Transverse colon (tissue), 4 donors: ENCODE measurements at regions not wholly inside any gene's neighbourhood (a gene's known extent, or its start where the extent isn't known, plus 50 kb on each side); places are given as distances from the start of the nearest gene placed in this dataset.

Source experiments
- DNase-seq: peaks from one replicate; pipeline ENCODE4 v3.0.0-alpha.2; 2019
- H3K27ac ChIP-seq, 4 donors: fragments of 200-600 bp; sonication (generic); 2 replicates each; pipeline ENCODE4 v1.5.1; 2016 to 2018; ENCODE audit warnings: inconsistent platforms in 4 of 4
- H3K27me3 ChIP-seq: fragments of 200-600 bp; sonication (generic); 2 replicates; pipeline ENCODE4 v1.5.1; 2017; ENCODE audit warnings: inconsistent platforms
- H3K36me3 ChIP-seq, 4 donors: fragments of 200-600 bp; sonication (generic); 2 replicates each; pipeline ENCODE4 v1.5.1; 2017 to 2019; ENCODE audit warnings: inconsistent platforms in 4 of 4
- H3K4me1 ChIP-seq, 4 donors: fragments of 200-600 bp; sonication (generic); 2 replicates each; pipeline ENCODE4 v1.5.1; 2017 to 2020; ENCODE audit warnings: inconsistent platforms in 4 of 4
- H3K4me3 ChIP-seq, 4 donors: fragments of 200-600 bp; sonication (generic); 1 replicate in 1 of 4; 2 replicates in 3 of 4; pipeline versions ENCODE4 v1.5.1 to v1.6.1; 2017 to 2019; ENCODE audit warnings: inconsistent platforms in 4 of 4
- H3K9me3 ChIP-seq, 2 donors: fragments of 200-600 bp; sonication (generic); 2 replicates each; pipeline ENCODE4 v1.5.1; 2017 to 2019; ENCODE audit warnings: inconsistent platforms in 2 of 2
- EP300 ChIP-seq: sonication (generic); formaldehyde crosslinking; IDR thresholded peaks from one replicate; pipeline ENCODE4 v1.6.1; 2017; ENCODE audit warnings: antibody characterized with exemption, low read depth
- POLR2A ChIP-seq: fragments of 450-650 bp; IDR thresholded peaks from one replicate; pipeline ENCODE4 v1.6.1; 2016; ENCODE audit warnings: antibody characterized with exemption, mild to moderate bottlenecking, moderate library complexity
- POLR2AphosphoS5 ChIP-seq, 3 donors: sonication (generic); formaldehyde crosslinking; IDR thresholded peaks; one replicate each; pipeline ENCODE4 v1.6.1; 2016; ENCODE audit warnings: antibody characterized with exemption in 3 of 3
- WGBS, 2 donors: methylation state at CpG; one replicate each; pipeline ENCODE4 v1.1.5; 2018; ENCODE audit warnings: low coverage in 1 of 2; 5-methylcytosine and 5-hydroxymethylcytosine counted together
- in situ Hi-C, 4 donors: fragments of 200-750 bp; cut with MboI; loops; one replicate each; pipeline versions ENCODE4 v1.15.0 to v1.15.1; 2017; ENCODE audit warnings: low sequenced_read_pairs in 3 of 4, low pct_ligation_motif_present in 1 of 4, low pct_unique_long_range_greater_than_20kb in 1 of 4
- intact Hi-C: fragments of 100-400 bp; cut with DNase I; formaldehyde crosslinking; loops from one replicate; pipeline ENCODE4 v1.15.1; 2023; ENCODE audit warnings: low total_unique reads
- TF ChIP-seq, protein P1 (sequence below), 5 experiments: fragments of 200-600 bp in 3 of 5; fragments of 450-650 bp in 2 of 5; sonication (generic) in 3 of 5; IDR thresholded peaks; 1 replicate in 2 of 5; 2 replicates in 3 of 5; pipeline ENCODE4 v1.5.1; 2016 to 2017; ENCODE audit warnings: antibody characterized with exemption in 5 of 5, inconsistent platforms in 3 of 5, mild to moderate bottlenecking in 2 of 5, moderate library complexity in 1 of 5

DNA sequence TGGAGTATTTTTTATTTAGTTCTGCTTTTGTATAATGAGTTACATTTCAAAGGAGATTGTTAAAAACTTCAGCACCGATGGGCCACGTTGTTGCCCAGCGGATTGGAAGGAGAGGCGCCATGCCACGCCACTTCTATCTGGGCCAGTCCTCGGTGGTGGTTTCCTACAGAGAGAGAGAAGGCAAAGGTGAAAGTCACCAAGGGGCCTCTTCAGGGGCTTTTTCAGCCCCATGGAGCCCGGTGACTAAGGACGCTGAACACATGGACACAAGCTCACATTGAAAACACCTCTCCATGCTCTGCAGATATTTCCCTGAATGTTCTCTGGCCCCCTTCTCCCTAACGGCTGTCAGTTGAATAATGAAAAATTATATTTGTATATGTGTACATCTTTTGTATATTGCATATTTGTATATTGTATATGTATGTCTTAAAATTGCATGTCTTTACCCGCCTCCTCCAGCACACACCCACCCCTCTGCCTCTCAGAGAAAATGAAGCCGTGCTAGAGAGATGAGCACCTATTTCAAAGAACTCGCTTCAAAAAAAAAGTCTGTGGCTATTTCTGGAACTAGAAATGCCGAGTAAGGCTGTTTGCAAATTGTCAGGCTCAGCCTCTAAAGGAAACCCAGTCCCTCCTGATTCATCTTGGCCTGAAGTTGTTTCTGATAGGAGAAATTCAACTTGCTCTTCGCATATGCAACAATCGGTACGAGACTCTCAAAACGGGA lies 91.9 kb upstream of the CDH4 start:
- DNase-seq: no peak
- intact Hi-C loops: no loop called here
- in situ Hi-C loops: no loop called here
- H3K9me3 ChIP-seq: no peaks in the 10 kb centered on the region
- H3K27me3 ChIP-seq: no peaks in the 10 kb centered on the region
- no peak overlapping the region for H3K4me3 ChIP-seq
- H3K36me3 ChIP-seq: no peaks in the 10 kb centered on the region
- TF ChIP-seq EP300: no peak
- no peak for TF ChIP-seq POLR2A
- TF ChIP-seq, protein P1, sequence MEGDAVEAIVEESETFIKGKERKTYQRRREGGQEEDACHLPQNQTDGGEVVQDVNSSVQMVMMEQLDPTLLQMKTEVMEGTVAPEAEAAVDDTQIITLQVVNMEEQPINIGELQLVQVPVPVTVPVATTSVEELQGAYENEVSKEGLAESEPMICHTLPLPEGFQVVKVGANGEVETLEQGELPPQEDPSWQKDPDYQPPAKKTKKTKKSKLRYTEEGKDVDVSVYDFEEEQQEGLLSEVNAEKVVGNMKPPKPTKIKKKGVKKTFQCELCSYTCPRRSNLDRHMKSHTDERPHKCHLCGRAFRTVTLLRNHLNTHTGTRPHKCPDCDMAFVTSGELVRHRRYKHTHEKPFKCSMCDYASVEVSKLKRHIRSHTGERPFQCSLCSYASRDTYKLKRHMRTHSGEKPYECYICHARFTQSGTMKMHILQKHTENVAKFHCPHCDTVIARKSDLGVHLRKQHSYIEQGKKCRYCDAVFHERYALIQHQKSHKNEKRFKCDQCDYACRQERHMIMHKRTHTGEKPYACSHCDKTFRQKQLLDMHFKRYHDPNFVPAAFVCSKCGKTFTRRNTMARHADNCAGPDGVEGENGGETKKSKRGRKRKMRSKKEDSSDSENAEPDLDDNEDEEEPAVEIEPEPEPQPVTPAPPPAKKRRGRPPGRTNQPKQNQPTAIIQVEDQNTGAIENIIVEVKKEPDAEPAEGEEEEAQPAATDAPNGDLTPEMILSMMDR (IDR thresholded peaks at IDR 0.05): no peak
- TF ChIP-seq POLR2AphosphoS5 (IDR thresholded peaks at IDR 0.05): no peak
- H3K27ac ChIP-seq: no peak overlapping the region
- H3K4me1 ChIP-seq: no peaks in the 10 kb centered on the region
- WGBS, 2 donors: 52 to 80% methylated on average over 15 to 17 of the region's 17 CpGs

DNA sequence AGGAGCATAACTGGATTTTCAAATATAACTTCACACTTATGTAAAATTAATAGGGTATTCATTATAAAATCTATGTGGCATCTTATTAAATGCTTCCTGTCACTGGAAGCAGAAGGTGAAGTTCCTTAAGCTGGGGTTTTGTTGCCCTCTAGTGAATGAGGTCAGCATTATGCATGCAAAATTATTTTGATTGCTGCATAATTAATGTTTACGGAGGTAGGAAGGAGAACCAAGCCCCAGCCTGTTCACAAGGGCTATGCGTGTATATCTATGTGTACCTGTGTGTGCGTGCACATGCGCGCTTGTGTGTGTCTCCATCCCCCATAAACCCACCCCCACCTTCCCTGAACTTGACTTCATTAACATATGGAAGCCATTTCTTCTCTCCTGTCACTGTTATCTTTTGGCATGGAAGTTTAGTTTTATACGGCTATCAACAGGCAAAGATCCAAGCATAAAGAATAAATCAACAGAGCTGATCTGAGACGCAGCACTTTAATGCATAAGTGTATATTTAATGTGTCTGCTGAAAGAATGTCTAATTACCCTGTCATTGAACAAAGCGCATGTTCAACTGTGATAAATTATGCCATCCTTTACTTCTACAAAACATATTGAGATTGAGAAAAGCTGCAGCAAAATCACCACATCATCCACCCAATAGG lies 90.2 kb upstream of the CDH4 start:
- Histone ChIP-seq H3K27ac (no peak overlapping the region), H3K4me3 (no peak overlapping the region), H3K27me3 (no peaks in the 10 kb centered on the region), H3K9me3 (no peaks in the 10 kb centered on the region), H3K36me3 (no peaks in the 10 kb centered on the region), H3K4me1 (no peaks in the 10 kb centered on the region)
- TF ChIP-seq, protein P1 (IDR thresholded peaks at IDR 0.05): no peak
- TF ChIP-seq POLR2A (no peak), EP300 (no peak), POLR2AphosphoS5 (IDR thresholded peaks at IDR 0.05) (no peak)
- in situ Hi-C loops (no loop called here), intact Hi-C loops (no loop called here)
- 66 to 83% methylated on average over 1 to 8 of the region's 8 CpGs for WGBS, 2 donors
- no peak for DNase-seq

DNA sequence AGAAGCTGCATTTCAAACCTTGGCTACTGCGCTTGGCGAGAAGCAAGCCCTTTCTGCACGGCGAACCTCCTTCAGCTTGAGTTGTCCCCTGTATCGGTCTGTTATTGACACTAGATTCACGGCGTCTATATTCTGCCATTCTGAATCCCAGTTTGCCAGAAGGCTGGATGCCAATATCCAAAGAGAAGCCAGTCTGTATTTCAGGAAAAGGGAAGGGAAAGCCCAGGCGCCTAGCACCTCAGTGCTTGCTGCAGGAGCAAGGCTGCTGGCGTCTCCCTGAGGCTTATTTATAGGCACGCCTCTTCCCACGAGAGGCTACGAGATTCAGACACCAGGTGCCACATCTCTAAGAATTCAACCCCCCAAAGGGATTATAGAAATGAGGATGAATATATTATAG lies 89.6 kb upstream of the CDH4 start:
- DNase-seq: no peak
- Histone ChIP-seq H3K36me3 (no peaks in the 10 kb centered on the region), H3K4me3 (no peak overlapping the region), H3K4me1 (no peaks in the 10 kb centered on the region), H3K9me3 (no peaks in the 10 kb centered on the region), H3K27ac (no peak overlapping the region), H3K27me3 (no peaks in the 10 kb centered on the region)
- 39 to 78% methylated on average over 5 to 12 of the region's 12 CpGs for WGBS, 2 donors
- in situ Hi-C loops (no loop called here), intact Hi-C loops (no loop called here)
- TF ChIP-seq, protein P1 (IDR thresholded peaks at IDR 0.05): no peak
- TF ChIP-seq POLR2A (no peak), POLR2AphosphoS5 (IDR thresholded peaks at IDR 0.05) (no peak), EP300 (no peak)

DNA sequence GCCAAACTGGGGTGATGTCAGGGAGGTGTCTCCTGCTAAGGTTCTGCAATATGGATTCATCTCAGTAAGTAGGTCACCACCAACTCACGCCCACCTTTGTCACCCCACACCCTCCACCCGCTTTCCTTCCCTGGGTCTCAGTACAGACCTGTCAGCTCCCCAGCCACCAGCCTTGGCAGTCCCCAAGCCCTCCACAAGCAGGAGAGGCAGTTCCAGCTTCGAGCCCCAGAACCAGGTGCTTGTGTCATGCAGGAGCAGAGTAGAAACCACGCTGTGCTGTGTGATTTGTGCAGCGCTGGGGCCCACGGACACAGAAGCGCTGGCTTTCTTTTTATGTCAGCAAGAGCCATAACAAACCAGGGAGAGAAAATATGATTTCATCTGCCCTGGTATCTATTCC lies 89.0 kb upstream of the CDH4 start:
- in situ Hi-C loops: no loop called here
- no peaks in the 10 kb centered on the region for H3K36me3 ChIP-seq
- TF ChIP-seq POLR2A (no peak), EP300 (no peak), POLR2AphosphoS5 (IDR thresholded peaks at IDR 0.05) (no peak)
- TF ChIP-seq, protein P1 (IDR thresholded peaks at IDR 0.05): no peak
- intact Hi-C loops: no loop called here
- no peaks in the 10 kb centered on the region for H3K4me1 ChIP-seq
- no peak overlapping the region for H3K4me3 ChIP-seq
- H3K27ac ChIP-seq: no peak overlapping the region
- H3K9me3 ChIP-seq: no peaks in the 10 kb centered on the region
- no peaks in the 10 kb centered on the region for H3K27me3 ChIP-seq
- DNase-seq: no peak
- WGBS, 2 donors: 71% methylated on average over 7 of the region's 7 CpGs; no CpG with 5 or more reads in 1 of the 2 donors
